Hepatocyte (in vitro differentiated cells): ENCODE measurements at regions not wholly inside any gene's neighbourhood (a gene's known extent, or its start where the extent isn't known, plus 50 kb on each side); places are given as distances from the start of the nearest gene placed in this dataset.

Source experiments
- EZH2phosphoT487 ChIP-seq: fragments of 200-600 bp; sonication (generic); IDR thresholded peaks from one replicate; pipeline ENCODE4 v1.6.1; 2018; ENCODE audit warnings: antibody characterized with exemption, mild to moderate bottlenecking, low read depth, moderate library complexity; ENCODE audit not compliant: unreplicated experiment, severe bottlenecking
- TF ChIP-seq, protein P1 (sequence below): fragments of 200-600 bp; sonication (generic); IDR thresholded peaks from 2 replicates; pipeline ENCODE4 v1.5.1; 2016; ENCODE audit warnings: antibody characterized with exemption, mild to moderate bottlenecking; ENCODE audit not compliant: poor library complexity

DNA sequence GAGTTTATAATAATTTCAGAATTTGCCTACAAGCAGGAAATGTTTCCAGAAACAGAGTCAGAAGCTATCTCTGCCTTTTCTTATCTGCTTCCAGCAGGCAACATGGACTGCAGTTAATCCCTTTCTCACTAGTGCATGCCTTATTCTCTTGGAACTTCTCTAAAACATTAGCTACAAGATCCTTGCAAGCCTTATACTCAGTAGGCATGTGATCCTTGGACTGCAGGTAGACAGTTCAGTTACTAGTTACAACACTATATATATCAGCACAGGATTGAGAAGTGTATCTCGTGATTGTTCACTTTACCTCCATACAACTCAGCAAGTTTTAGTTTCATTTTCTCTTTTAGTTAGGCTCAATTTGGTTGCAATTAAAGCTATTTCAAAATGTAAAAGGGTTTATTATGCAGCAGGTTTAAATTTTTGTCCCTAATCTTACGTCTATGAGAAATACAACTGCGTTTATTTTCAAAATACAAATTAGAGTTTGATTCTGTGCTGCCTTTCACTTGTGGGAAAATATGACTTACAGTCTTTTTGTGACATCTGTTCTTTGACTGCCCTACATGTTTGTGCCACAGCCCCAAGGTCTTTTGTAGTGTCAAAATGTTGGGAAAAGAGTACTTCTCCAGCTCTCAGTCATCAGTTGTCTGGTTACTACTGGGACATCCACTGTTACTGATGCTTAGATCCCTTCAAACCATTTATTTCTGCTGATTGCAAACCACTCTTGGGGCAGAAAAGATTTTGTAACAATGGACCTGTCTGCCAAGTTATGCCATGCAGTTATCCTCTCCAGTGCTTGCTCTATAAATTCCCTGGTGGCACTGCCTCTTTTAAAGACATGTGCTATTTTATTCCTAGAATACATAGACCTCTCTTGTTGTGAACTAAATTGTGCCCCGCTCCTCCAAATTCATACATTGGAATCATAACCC lies 709.0 kb upstream of the FOXG1 start:
- TF ChIP-seq, protein P1, sequence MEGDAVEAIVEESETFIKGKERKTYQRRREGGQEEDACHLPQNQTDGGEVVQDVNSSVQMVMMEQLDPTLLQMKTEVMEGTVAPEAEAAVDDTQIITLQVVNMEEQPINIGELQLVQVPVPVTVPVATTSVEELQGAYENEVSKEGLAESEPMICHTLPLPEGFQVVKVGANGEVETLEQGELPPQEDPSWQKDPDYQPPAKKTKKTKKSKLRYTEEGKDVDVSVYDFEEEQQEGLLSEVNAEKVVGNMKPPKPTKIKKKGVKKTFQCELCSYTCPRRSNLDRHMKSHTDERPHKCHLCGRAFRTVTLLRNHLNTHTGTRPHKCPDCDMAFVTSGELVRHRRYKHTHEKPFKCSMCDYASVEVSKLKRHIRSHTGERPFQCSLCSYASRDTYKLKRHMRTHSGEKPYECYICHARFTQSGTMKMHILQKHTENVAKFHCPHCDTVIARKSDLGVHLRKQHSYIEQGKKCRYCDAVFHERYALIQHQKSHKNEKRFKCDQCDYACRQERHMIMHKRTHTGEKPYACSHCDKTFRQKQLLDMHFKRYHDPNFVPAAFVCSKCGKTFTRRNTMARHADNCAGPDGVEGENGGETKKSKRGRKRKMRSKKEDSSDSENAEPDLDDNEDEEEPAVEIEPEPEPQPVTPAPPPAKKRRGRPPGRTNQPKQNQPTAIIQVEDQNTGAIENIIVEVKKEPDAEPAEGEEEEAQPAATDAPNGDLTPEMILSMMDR, result no peak
- TF ChIP-seq EZH2phosphoT487, result no peak
